Adrenal gland (tissue), 9 donors: ENCODE measurements at regions not wholly inside any gene's neighbourhood (a gene's known extent, or its start where the extent isn't known, plus 50 kb on each side); places are given as distances from the start of the nearest gene placed in this dataset.

ENCODE experiments used
- DNase-seq, 7 donors: peaks; one replicate each; pipeline ENCODE4 v3.0.0-alpha.2; 2019 to 2020
- H3K27ac ChIP-seq, 5 donors: fragments of 200-600 bp; sonication (generic) in 4 of 5; 1 replicate in 3 of 5; 2 replicates in 2 of 5; pipeline versions ENCODE4 v1.5.1 to v1.8.0; 2016 to 2020; ENCODE audit warnings: mild to moderate bottlenecking in 1 of 5
- H3K27me3 ChIP-seq: fragments of 200-600 bp; 2 replicates; pipeline ENCODE4 v1.8.0; 2021
- H3K36me3 ChIP-seq, 2 donors: fragments of 200-600 bp; replicated peaks in 1 of 2; 1 replicate in 1 of 2; 2 replicates in 1 of 2; pipeline versions ENCODE4 v1.5.1 to v1.8.0; 2018 to 2022
- H3K4me1 ChIP-seq, 2 donors: fragments of 200-600 bp; replicated peaks in 1 of 2; 1 replicate in 1 of 2; 2 replicates in 1 of 2; pipeline versions ENCODE4 v1.5.1 to v1.8.0; 2018 to 2021
- H3K4me3 ChIP-seq, 4 donors: fragments of 200-600 bp; sonication (generic) in 3 of 4; one replicate each; pipeline ENCODE4 v1.5.1; 2016 to 2018
- H3K9me3 ChIP-seq, 3 donors: fragments of 200-600 bp; sonication (generic) in 1 of 3; replicated peaks in 1 of 3; 1 replicate in 2 of 3; 2 replicates in 1 of 3; pipeline versions ENCODE4 v1.5.1 to v1.8.0; 2016 to 2021
- POLR2A ChIP-seq, 2 donors: fragments of 450-650 bp; IDR thresholded peaks; one replicate each; pipeline ENCODE4 v1.6.1; 2017; ENCODE audit warnings: antibody characterized with exemption in 2 of 2, mild to moderate bottlenecking in 2 of 2, moderate library complexity in 1 of 2
- WGBS, 4 donors: extraction: QIAGEN DNeasy Blood & Tissue Kit in 2 of 4; methylation state at CpG; one replicate each; pipeline versions ENCODE4 v1.1.5 to v1.1.7; 2013 to 2017; 5-methylcytosine and 5-hydroxymethylcytosine counted together
- intact Hi-C, 2 donors: fragments of 100-400 bp; cut with DNase I; formaldehyde crosslinking; loops; one replicate each; pipeline versions ENCODE4 v1.14.1 to v1.15.0; 2022 to 2023
- TF ChIP-seq, protein P1 (sequence below), 6 experiments: fragments of 450-650 bp in 4 of 6; fragments of 200-600 bp in 2 of 6; sonication (generic) in 1 of 6; IDR thresholded peaks; 1 replicate in 5 of 6; 2 replicates in 1 of 6; pipeline versions ENCODE4 v1.5.1 to v1.8.0; 2016 to 2021; ENCODE audit warnings: antibody characterized with exemption in 6 of 6, mild to moderate bottlenecking in 2 of 6, moderate library complexity in 1 of 6
- donor health status: healthy with polysubstance abuse.
- donor health status: Bipolar disorder and iron deficiency.
- donor health status: DM: yes; HTN: yes; CAD: no.
- donor health status: DM: no; HTN: no; CAD: no.
- donor health status: DM: no; HTN: no; CAD: no.

DNA sequence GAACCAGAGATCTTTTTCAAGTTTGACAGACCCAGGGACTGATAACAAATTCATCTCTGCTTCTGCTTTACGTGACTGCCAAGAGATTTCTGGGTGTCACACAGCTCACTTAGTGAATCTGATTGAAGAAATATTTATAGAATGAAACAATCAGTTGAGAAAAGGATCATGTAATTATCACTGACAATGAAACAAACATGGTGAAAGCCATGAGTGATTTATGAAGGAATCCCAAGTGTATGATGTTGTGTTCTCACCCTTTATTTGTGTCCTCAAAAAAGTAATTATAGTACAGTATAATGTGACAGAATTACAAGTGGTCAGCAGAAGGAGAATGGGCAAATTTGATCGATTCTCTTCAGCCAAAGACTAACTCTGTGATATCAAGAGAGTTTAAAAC is 177.3 kb downstream of the BMP4 start:
- H3K4me1 ChIP-seq, result no peaks in the 10 kb centered on the region
- no peak for TF ChIP-seq POLR2A (IDR thresholded peaks at IDR 0.05)
- TF ChIP-seq, protein P1, sequence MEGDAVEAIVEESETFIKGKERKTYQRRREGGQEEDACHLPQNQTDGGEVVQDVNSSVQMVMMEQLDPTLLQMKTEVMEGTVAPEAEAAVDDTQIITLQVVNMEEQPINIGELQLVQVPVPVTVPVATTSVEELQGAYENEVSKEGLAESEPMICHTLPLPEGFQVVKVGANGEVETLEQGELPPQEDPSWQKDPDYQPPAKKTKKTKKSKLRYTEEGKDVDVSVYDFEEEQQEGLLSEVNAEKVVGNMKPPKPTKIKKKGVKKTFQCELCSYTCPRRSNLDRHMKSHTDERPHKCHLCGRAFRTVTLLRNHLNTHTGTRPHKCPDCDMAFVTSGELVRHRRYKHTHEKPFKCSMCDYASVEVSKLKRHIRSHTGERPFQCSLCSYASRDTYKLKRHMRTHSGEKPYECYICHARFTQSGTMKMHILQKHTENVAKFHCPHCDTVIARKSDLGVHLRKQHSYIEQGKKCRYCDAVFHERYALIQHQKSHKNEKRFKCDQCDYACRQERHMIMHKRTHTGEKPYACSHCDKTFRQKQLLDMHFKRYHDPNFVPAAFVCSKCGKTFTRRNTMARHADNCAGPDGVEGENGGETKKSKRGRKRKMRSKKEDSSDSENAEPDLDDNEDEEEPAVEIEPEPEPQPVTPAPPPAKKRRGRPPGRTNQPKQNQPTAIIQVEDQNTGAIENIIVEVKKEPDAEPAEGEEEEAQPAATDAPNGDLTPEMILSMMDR (IDR thresholded peaks at IDR 0.05), result no peak
- H3K27ac ChIP-seq, result no peak overlapping the region
- DNase-seq, result no peak
- 68 to 80% (median 70%) methylated on average over 2 of the region's 2 CpGs for WGBS, 4 donors
- H3K36me3 ChIP-seq, result no peaks in the 10 kb centered on the region
- no peaks in the 10 kb centered on the region for H3K9me3 ChIP-seq
- intact Hi-C loops, result no loop called here
- no peaks in the 10 kb centered on the region for H3K27me3 ChIP-seq
- H3K4me3 ChIP-seq, result no peak overlapping the region

GRCh38 chr14:53778263-53778662 is 178.4 kb downstream of the BMP4 start:
- Histone ChIP-seq H3K36me3 (no peaks in the 10 kb centered on the region), H3K9me3 (no peaks in the 10 kb centered on the region), H3K27me3 (no peaks in the 10 kb centered on the region), H3K4me1 (no peaks in the 10 kb centered on the region), H3K4me3 (no peak overlapping the region), H3K27ac (no peak overlapping the region)
- DNase-seq, result no peak
- no peak for TF ChIP-seq POLR2A (IDR thresholded peaks at IDR 0.05)
- TF ChIP-seq, protein P1 (IDR thresholded peaks at IDR 0.05), result no peak
- intact Hi-C loops, result no loop called here

- TF ChIP-seq POLR2A (IDR thresholded peaks at IDR 0.05), result no peak
- TF ChIP-seq, protein P1 (IDR thresholded peaks at IDR 0.05), result no peak
- no peaks in the 10 kb centered on the region for H3K36me3 ChIP-seq
- DNase-seq, result no peak
- intact Hi-C loops, result no loop called here
- H3K27me3 ChIP-seq, result no peaks in the 10 kb centered on the region
- H3K9me3 ChIP-seq, result no peaks in the 10 kb centered on the region
- WGBS, 4 donors, result 85 to 90% (median 87%) methylated on average over 5 of the region's 5 CpGs
- H3K4me3 ChIP-seq, result no peak overlapping the region
- H3K4me1 ChIP-seq, result no peaks in the 10 kb centered on the region
- H3K27ac ChIP-seq, result no peak overlapping the region
These were observed 183.7 kb downstream of the BMP4 start for GRCh38 chr14:53772936-53773335.

DNA sequence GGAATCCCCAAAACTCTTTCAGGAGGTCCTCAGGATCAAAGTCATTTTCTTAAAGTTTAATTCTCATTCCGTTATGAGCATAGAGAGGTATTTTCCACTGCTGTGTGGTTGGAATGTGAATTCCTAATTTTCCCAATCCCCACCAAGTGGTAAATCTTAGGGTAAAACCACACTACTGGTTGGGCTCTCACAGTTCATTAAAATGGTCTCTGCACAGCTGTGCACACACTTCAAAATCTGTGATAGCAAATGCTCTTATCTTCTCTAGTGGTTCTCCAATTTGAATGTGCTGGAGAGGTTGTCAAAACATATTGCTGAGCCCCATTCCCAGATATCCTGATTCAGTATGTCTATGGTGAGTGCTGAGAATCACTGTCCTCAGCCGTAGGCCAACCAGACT is 189.1 kb downstream of the BMP4 start:
- no peaks in the 10 kb centered on the region for H3K4me1 ChIP-seq
- 54 to 76% (median 72%) methylated on average over 2 of the region's 2 CpGs for WGBS, 4 donors
- TF ChIP-seq, protein P1 (IDR thresholded peaks at IDR 0.05), result no peak
- TF ChIP-seq POLR2A (IDR thresholded peaks at IDR 0.05), result no peak
- DNase-seq, result no peak
- intact Hi-C loops, result no loop called here
- H3K36me3 ChIP-seq, result no peaks in the 10 kb centered on the region
- H3K27me3 ChIP-seq, result no peaks in the 10 kb centered on the region
- H3K4me3 ChIP-seq, result no peak overlapping the region
- H3K9me3 ChIP-seq, result no peaks in the 10 kb centered on the region
- no peak overlapping the region for H3K27ac ChIP-seq
